ENCODE measurements at regions not wholly inside any gene's neighbourhood (a gene's known extent, or its start where the extent isn't known, plus 50 kb on each side); places are given as distances from the start of the nearest gene placed in this dataset.

GRCh38 chr19:28840891-28841290, 372.1 kb downstream of the UQCRFS1 start:
- DNase-seq, result no peak

- DNase-seq, result no peak
These were observed 373.5 kb downstream of the UQCRFS1 start for GRCh38 chr19:28839455-28839854.

GRCh38 chr19:28838909-28839308, 374.0 kb downstream of the UQCRFS1 start:
- no peak for DNase-seq

- DNase-seq, result no peak
These were observed 376.5 kb downstream of the UQCRFS1 start for GRCh38 chr19:28836421-28836820.

- DNase-seq, result no peak
These were observed 378.0 kb downstream of the UQCRFS1 start for GRCh38 chr19:28834996-28835395.

GRCh38 chr19:28831462-28831861, 381.5 kb downstream of the UQCRFS1 start:
- no peak for DNase-seq

GRCh38 chr19:28829762-28830161, 383.2 kb downstream of the UQCRFS1 start:
- DNase-seq, result no peak

GRCh38 chr19:28829359-28829758, 383.6 kb downstream of the UQCRFS1 start:
- DNase-seq, result no peak

GRCh38 chr19:28828276-28828870, 384.6 kb downstream of the UQCRFS1 start:
- DNase-seq, result no peak

- no peak for DNase-seq
These were observed 385.6 kb downstream of the UQCRFS1 start for GRCh38 chr19:28827382-28827781.

- no peak for DNase-seq
These were observed 389.5 kb downstream of the UQCRFS1 start for GRCh38 chr19:28823338-28823961.

GRCh38 chr19:28820289-28820688, 392.7 kb downstream of the UQCRFS1 start:
- no peak for DNase-seq

- DNase-seq, result no peak
These were observed 397.7 kb downstream of the UQCRFS1 start for GRCh38 chr19:28815257-28815656.

GRCh38 chr19:28794301-28794700, 418.6 kb downstream of the UQCRFS1 start:
- DNase-seq, result no peak

- DNase-seq, result peak; percentile 13
These were observed 419.4 kb downstream of the UQCRFS1 start for GRCh38 chr19:28793391-28794168.

GRCh38 chr19:28785971-28786370, 427.0 kb downstream of the UQCRFS1 start:
- DNase-seq, result peak; percentile 29

GRCh38 chr19:28764066-28764465, 448.9 kb downstream of the UQCRFS1 start:
- DNase-seq, result no peak

GRCh38 chr19:28746478-28746877, 466.5 kb downstream of the UQCRFS1 start:
- no peak for DNase-seq

GRCh38 chr19:28744943-28745342, 468.0 kb downstream of the UQCRFS1 start:
- no peak for DNase-seq

- no peak for DNase-seq
These were observed 468.9 kb downstream of the UQCRFS1 start for GRCh38 chr19:28744014-28744413.

- peak; percentile 54 for DNase-seq
These were observed 475.7 kb downstream of the UQCRFS1 start for GRCh38 chr19:28737021-28737895.

- no peak for DNase-seq
These were observed 476.4 kb downstream of the UQCRFS1 start for GRCh38 chr19:28736528-28736927.
